ENCODE measurements at regions not wholly inside any gene's neighbourhood (a gene's known extent, or its start where the extent isn't known, plus 50 kb on each side); places are given as distances from the start of the nearest gene placed in this dataset.

- Histone ChIP-seq H3K27me3 (no peaks in the 10 kb centered on the region), H3K27ac (no peak overlapping the region), H3K36me3 (no peaks in the 10 kb centered on the region), H3K4me1 (no peaks in the 10 kb centered on the region), H3K4me3 (no peak overlapping the region), H3K9me3 (peaks cover 0 to 23% (median 0%) of the 10 kb centered on the region in 11 donors)
- TF ChIP-seq CTCF (IDR thresholded peaks at IDR 0.05) = no peak
- DNase-seq = no peak
- ATAC-seq = no peak
- intact Hi-C loops (cut with DNase I) = no loop called here
Observed at GRCh38 chr3:1571736-1572135, 478.9 kb downstream of the CNTN6 start.

- no peak overlapping the region for H3K4me3 ChIP-seq
- no peaks in the 10 kb centered on the region for H3K36me3 ChIP-seq
- no peak for DNase-seq
- H3K27ac ChIP-seq = no peak overlapping the region
- WGBS, 2 donors = 70 to 85% methylated on average over 3 of the region's 3 CpGs
- intact Hi-C loops (cut with DNase I) = no loop called here
- TF ChIP-seq CTCF (IDR thresholded peaks at IDR 0.05) = no peak
- no peaks in the 10 kb centered on the region for H3K27me3 ChIP-seq
- no peaks in the 10 kb centered on the region for H3K4me1 ChIP-seq
- ATAC-seq = no peak
- H3K9me3 ChIP-seq = peaks cover 0 to 19% (median 0%) of the 10 kb centered on the region in 11 donors
Observed at GRCh38 chr3:1576047-1576446, 483.2 kb downstream of the CNTN6 start.

GRCh38 chr3:1578124-1578806 is 485.4 kb downstream of the CNTN6 start:
- no peaks in the 10 kb centered on the region for H3K27me3 ChIP-seq
- TF ChIP-seq CTCF (IDR thresholded peaks at IDR 0.05) = no peak
- peaks cover 0 to 8% (median 0%) of the 10 kb centered on the region in 11 donors for H3K9me3 ChIP-seq
- H3K36me3 ChIP-seq = no peaks in the 10 kb centered on the region
- intact Hi-C loops (cut with DNase I) = no loop called here
- peak overlapping the region in 1 of 10 donors; percentile 7 for H3K27ac ChIP-seq
- no peaks in the 10 kb centered on the region for H3K4me1 ChIP-seq
- 59 to 64% methylated on average over 6 of the region's 6 CpGs for WGBS, 2 donors
- DNase-seq = no peak
- no peak overlapping the region for H3K4me3 ChIP-seq
- peak in 1 of 8 donors; percentile 87 for ATAC-seq

- TF ChIP-seq CTCF (IDR thresholded peaks at IDR 0.05) = no peak
- no peak for ATAC-seq
- intact Hi-C loops (cut with DNase I) = no loop called here
- no peak for DNase-seq
- no peaks in the 10 kb centered on the region for H3K36me3 ChIP-seq
- H3K27me3 ChIP-seq = no peaks in the 10 kb centered on the region
- no peaks in the 10 kb centered on the region for H3K4me1 ChIP-seq
- peaks cover 0 to 24% (median 1%) of the 10 kb centered on the region in 11 donors for H3K9me3 ChIP-seq
- H3K27ac ChIP-seq = no peak overlapping the region
- H3K4me3 ChIP-seq = no peak overlapping the region
- WGBS, 2 donors = 90 to 94% methylated on average over 10 of the region's 10 CpGs
Observed at GRCh38 chr3:1583044-1583443, 490.2 kb downstream of the CNTN6 start.
